PC-9 (cell line): ENCODE measurements at regions not wholly inside any gene's neighbourhood (a gene's known extent, or its start where the extent isn't known, plus 50 kb on each side); places are given as distances from the start of the nearest gene placed in this dataset.

Experiments
- BruUV-seq: library from RNA; stranded (reverse); fragments of 400-500 nt; replicated peaks from 2 replicates; lab custom pipeline; 2021; lab: Mats Ljungman, UMichigan
- CTCF ChIA-PET: fragments of 300-600 bp; sonication (Branson Sonifier 250); formaldehyde crosslinking; loops from one replicate; lab custom pipeline; 2022; ENCODE audit warnings: antibody characterized with exemption; lab: Charles Lee
- POLR2A ChIA-PET: fragments of 300-600 bp; sonication (Branson Sonifier 250); formaldehyde crosslinking; loops from one replicate; lab custom pipeline; 2022; ENCODE audit warnings: antibody characterized with exemption; ENCODE audit not compliant: unreplicated experiment; lab: Charles Lee
- DNase-seq, 2 experiments: peaks; one replicate each; pipeline versions ENCODE4 v3.0.0 to v3.0.0-alpha.2; 2015 to 2022; ENCODE audit warnings: mixed read lengths in 1 of 2
- H2AFZ ChIP-seq: fragments of 200-600 bp; sonication (generic); 2 replicates; pipeline ENCODE4 v1.8.1; 2017; ENCODE audit warnings: antibody characterized with exemption
- H3F3A ChIP-seq: fragments of 200-600 bp; sonication (generic); 2 replicates; pipeline ENCODE4 v1.8.1; 2017; ENCODE audit warnings: antibody characterized with exemption, mild to moderate bottlenecking, low read depth; ENCODE audit not compliant: insufficient read depth
- H3K27ac ChIP-seq: fragments of 200-600 bp; sonication (generic); 2 replicates; pipeline ENCODE4 v1.6.1; 2016; ENCODE audit warnings: mixed run types
- H3K27me3 ChIP-seq: fragments of 200-600 bp; sonication (generic); 2 replicates; pipeline ENCODE4 v1.6.1; 2016; ENCODE audit warnings: low read depth, mixed run types; ENCODE audit not compliant: insufficient read depth
- H3K36me3 ChIP-seq: fragments of 200-600 bp; sonication (generic); 2 replicates; pipeline ENCODE4 v1.6.1; 2016; ENCODE audit warnings: low read depth, mixed run types
- H3K4me1 ChIP-seq: fragments of 200-600 bp; sonication (generic); replicated peaks from 2 replicates; pipeline ENCODE4 v1.6.1; 2016; ENCODE audit warnings: mixed run types; ENCODE audit not compliant: insufficient read depth
- H3K4me2 ChIP-seq: fragments of 200-600 bp; sonication (generic); 2 replicates; pipeline ENCODE4 v1.6.1; 2017; ENCODE audit warnings: mixed run types
- H3K4me3 ChIP-seq: fragments of 200-600 bp; sonication (generic); 2 replicates; pipeline ENCODE4 v1.6.1; 2016; ENCODE audit warnings: mixed run types
- H3K79me2 ChIP-seq: fragments of 200-600 bp; sonication (generic); 2 replicates; pipeline ENCODE4 v1.6.1; 2017; ENCODE audit warnings: low read depth, mixed run types
- H3K9me2 ChIP-seq: fragments of 200-600 bp; sonication (generic); 2 replicates; pipeline ENCODE4 v1.8.1; 2017; ENCODE audit warnings: mild to moderate bottlenecking; ENCODE audit not compliant: insufficient read depth
- H3K9me3 ChIP-seq: fragments of 200-600 bp; sonication (generic); 2 replicates; pipeline ENCODE4 v1.8.1; 2016; ENCODE audit warnings: low read depth; ENCODE audit not compliant: insufficient read depth
- H4K20me1 ChIP-seq: fragments of 200-600 bp; sonication (generic); 2 replicates; pipeline ENCODE4 v1.8.1; 2017; ENCODE audit not compliant: insufficient read depth
- EZH2 ChIP-seq: fragments of 200-600 bp; sonication (generic); IDR thresholded peaks from 2 replicates; pipeline ENCODE4 v1.8.0; 2017; ENCODE audit warnings: antibody characterized with exemption, low read depth
- intact Hi-C: fragments of 100-400 bp; cut with micrococcal nuclease; formaldehyde crosslinking; loops from one replicate; pipeline ENCODE4 v1.10.0; 2022; ENCODE audit not compliant: unreplicated experiment
- TF ChIP-seq, protein P1 (sequence below): fragments of 200-600 bp; sonication (generic); conservative IDR thresholded peaks from 2 replicates; pipeline ENCODE4 v1.6.1; 2017; ENCODE audit warnings: mixed run types, antibody characterized with exemption, mild to moderate bottlenecking, moderate library complexity

DNA sequence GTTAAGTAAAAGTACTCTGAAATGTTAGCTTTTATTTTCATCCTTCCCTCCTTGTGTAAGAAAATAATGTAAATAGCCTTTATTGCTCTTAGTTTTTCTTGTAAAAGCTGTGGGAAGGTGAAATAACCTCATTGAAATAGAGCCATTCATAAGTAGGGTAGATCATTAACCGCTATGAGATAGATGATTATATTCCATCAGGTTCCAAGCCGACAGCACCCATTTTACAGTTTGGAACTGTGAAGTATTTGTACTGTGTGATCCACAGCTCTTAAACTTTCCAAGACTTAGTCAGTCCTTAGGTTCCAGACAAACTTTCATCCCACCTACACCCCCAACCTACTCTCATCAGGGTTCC is 216.5 kb downstream of the TSHZ3 start:
- DNase-seq = no peak
- POLR2A ChIA-PET = no interaction called here
- Histone ChIP-seq H3K4me3 (no peak overlapping the region), H3K36me3 (no peaks in the 10 kb centered on the region), H3F3A (no peaks in the 10 kb centered on the region), H4K20me1 (no peaks in the 10 kb centered on the region), H3K4me2 (no peak overlapping the region), H2AFZ (no peak overlapping the region), H3K27ac (no peak overlapping the region), H3K79me2 (no peaks in the 10 kb centered on the region), H3K9me2 (no peaks in the 10 kb centered on the region), H3K4me1 (no peaks in the 10 kb centered on the region), H3K9me3 (no peaks in the 10 kb centered on the region), H3K27me3 (peaks cover 8% of the 10 kb centered on the region; the same call in 1 of the 2 replicates)
- BruUV-seq = no TSS peak
- intact Hi-C loops = no loop called here
- TF ChIP-seq, protein P1, sequence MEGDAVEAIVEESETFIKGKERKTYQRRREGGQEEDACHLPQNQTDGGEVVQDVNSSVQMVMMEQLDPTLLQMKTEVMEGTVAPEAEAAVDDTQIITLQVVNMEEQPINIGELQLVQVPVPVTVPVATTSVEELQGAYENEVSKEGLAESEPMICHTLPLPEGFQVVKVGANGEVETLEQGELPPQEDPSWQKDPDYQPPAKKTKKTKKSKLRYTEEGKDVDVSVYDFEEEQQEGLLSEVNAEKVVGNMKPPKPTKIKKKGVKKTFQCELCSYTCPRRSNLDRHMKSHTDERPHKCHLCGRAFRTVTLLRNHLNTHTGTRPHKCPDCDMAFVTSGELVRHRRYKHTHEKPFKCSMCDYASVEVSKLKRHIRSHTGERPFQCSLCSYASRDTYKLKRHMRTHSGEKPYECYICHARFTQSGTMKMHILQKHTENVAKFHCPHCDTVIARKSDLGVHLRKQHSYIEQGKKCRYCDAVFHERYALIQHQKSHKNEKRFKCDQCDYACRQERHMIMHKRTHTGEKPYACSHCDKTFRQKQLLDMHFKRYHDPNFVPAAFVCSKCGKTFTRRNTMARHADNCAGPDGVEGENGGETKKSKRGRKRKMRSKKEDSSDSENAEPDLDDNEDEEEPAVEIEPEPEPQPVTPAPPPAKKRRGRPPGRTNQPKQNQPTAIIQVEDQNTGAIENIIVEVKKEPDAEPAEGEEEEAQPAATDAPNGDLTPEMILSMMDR = no peak
- no peak for TF ChIP-seq EZH2
- CTCF ChIA-PET = no interaction called here

- ChIA-PET POLR2A (no interaction called here), CTCF (no interaction called here)
- H3F3A ChIP-seq = no peaks in the 10 kb centered on the region
- no peak overlapping the region for H3K4me3 ChIP-seq
- no TSS peak for BruUV-seq
- intact Hi-C loops = no loop called here
- H3K4me1 ChIP-seq = no peaks in the 10 kb centered on the region
- H4K20me1 ChIP-seq = no peaks in the 10 kb centered on the region
- no peaks in the 10 kb centered on the region for H3K79me2 ChIP-seq
- H3K9me2 ChIP-seq = no peaks in the 10 kb centered on the region
- DNase-seq = no peak
- H2AFZ ChIP-seq = no peak overlapping the region
- H3K4me2 ChIP-seq = no peak overlapping the region
- no peaks in the 10 kb centered on the region for H3K36me3 ChIP-seq
- no peak for TF ChIP-seq EZH2
- TF ChIP-seq, protein P1 = no peak
- H3K9me3 ChIP-seq = no peaks in the 10 kb centered on the region
- no peak overlapping the region for H3K27ac ChIP-seq
- H3K27me3 ChIP-seq = peaks cover 12% of the 10 kb centered on the region; the same call in 1 of the 2 replicates
Measured at GRCh38 chr19:31128291-31128690, 220.9 kb downstream of the TSHZ3 start.

- TF ChIP-seq EZH2 = no peak
- TF ChIP-seq, protein P1 = no peak
- POLR2A ChIA-PET = no interaction called here
- Histone ChIP-seq H3K4me1 (no peaks in the 10 kb centered on the region), H3K4me2 (no peak overlapping the region), H3K36me3 (no peaks in the 10 kb centered on the region), H3K9me3 (no peaks in the 10 kb centered on the region), H2AFZ (no peak overlapping the region), H3K27ac (no peak overlapping the region), H3K4me3 (no peak overlapping the region), H3K27me3 (peaks cover 14% of the 10 kb centered on the region; the same call in 1 of the 2 replicates), H3K79me2 (no peaks in the 10 kb centered on the region), H4K20me1 (no peaks in the 10 kb centered on the region), H3F3A (no peaks in the 10 kb centered on the region), H3K9me2 (no peaks in the 10 kb centered on the region)
- intact Hi-C loops = no loop called here
- no TSS peak for BruUV-seq
- CTCF ChIA-PET = no interaction called here
- DNase-seq = no peak
Measured at GRCh38 chr19:31127134-31127967, 221.9 kb downstream of the TSHZ3 start.
